GM23338 (cell line): ENCODE measurements at regions not wholly inside any gene's neighbourhood (a gene's known extent, or its start where the extent isn't known, plus 50 kb on each side); places are given as distances from the start of the nearest gene placed in this dataset.
"Not testable (repeated sequence)": the region's sequence is repeated elsewhere in the genome, so short reads cannot be mapped to it uniquely, and the experiment has no call there.

Source experiments
- ATAC-seq: fragments of 200-7000 bp; cut with Tn5 transposase; 3 replicates; pipeline ENCODE4 v1.9.1; 2020
- DNase-seq: peaks from one replicate; pipeline ENCODE4 v3.0.0-alpha.2; 2015; ENCODE audit warnings: low spot score
- H2AFZ ChIP-seq: fragments of 200-600 bp; sonication (generic); 2 replicates; pipeline ENCODE4 v1.8.0; 2016; ENCODE audit warnings: antibody characterized with exemption, mild to moderate bottlenecking, moderate library complexity
- H3F3A ChIP-seq: fragments of 200-600 bp; sonication (generic); replicated peaks from 2 replicates; pipeline ENCODE4 v1.8.0; 2017; ENCODE audit warnings: antibody characterized with exemption, mixed run types, low read depth
- H3K27ac ChIP-seq: fragments of 200-600 bp; sonication (generic); 2 replicates; pipeline ENCODE4 v1.6.1; 2016; ENCODE audit warnings: low read depth
- H3K27me3 ChIP-seq: fragments of 200-600 bp; sonication (generic); 2 replicates; pipeline ENCODE4 v1.8.0; 2016; ENCODE audit warnings: mild to moderate bottlenecking, mixed run types, moderate library complexity; ENCODE audit not compliant: insufficient read depth
- H3K36me3 ChIP-seq: fragments of 200-600 bp; sonication (generic); 2 replicates; pipeline ENCODE4 v1.8.0; 2016; ENCODE audit warnings: mild to moderate bottlenecking; ENCODE audit not compliant: insufficient read depth
- H3K4me1 ChIP-seq: fragments of 200-600 bp; sonication (generic); 2 replicates; pipeline ENCODE4 v1.8.0; 2016; ENCODE audit warnings: mild to moderate bottlenecking, moderate library complexity; ENCODE audit not compliant: insufficient read depth
- H3K4me2 ChIP-seq: fragments of 200-600 bp; sonication (generic); 2 replicates; pipeline ENCODE4 v1.7.1; 2017; ENCODE audit warnings: mixed run types
- H3K4me3 ChIP-seq: fragments of 200-600 bp; sonication (generic); 2 replicates; pipeline ENCODE4 v1.6.1; 2016; ENCODE audit warnings: mixed run types
- H3K79me2 ChIP-seq: fragments of 200-600 bp; sonication (generic); replicated peaks from 2 replicates; pipeline ENCODE4 v1.8.0; 2017; ENCODE audit warnings: mild to moderate bottlenecking; ENCODE audit not compliant: insufficient read depth
- H3K9me2 ChIP-seq: fragments of 200-600 bp; sonication (generic); 2 replicates; pipeline ENCODE4 v1.8.0; 2017; ENCODE audit not compliant: insufficient read depth
- H4K20me1 ChIP-seq: fragments of 200-600 bp; sonication (generic); replicated peaks from 2 replicates; pipeline ENCODE4 v1.8.0; 2017; ENCODE audit warnings: mild to moderate bottlenecking; ENCODE audit not compliant: insufficient read depth
- H3K27ac Mint-ChIP-seq: 2 replicates; pipeline ENCODE4 v1.8.0; 2020; ENCODE audit warnings: inconsistent platforms, mild to moderate bottlenecking, moderate library complexity, mixed read lengths
- H3K27me3 Mint-ChIP-seq: 3 replicates; pipeline ENCODE4 v1.8.0; 2022; ENCODE audit warnings: low read depth, mild to moderate bottlenecking, moderate library complexity, mixed read lengths, inconsistent platforms; ENCODE audit not compliant: insufficient read depth, poor library complexity
- H3K36me3 Mint-ChIP-seq: 3 replicates; pipeline ENCODE4 v1.8.0; 2021; ENCODE audit warnings: low read depth, mild to moderate bottlenecking, inconsistent platforms, moderate library complexity, mixed read lengths
- H3K4me1 Mint-ChIP-seq: 3 replicates; pipeline ENCODE4 v1.8.0; 2020; ENCODE audit warnings: mild to moderate bottlenecking, inconsistent platforms, mixed read lengths
- H3K4me3 Mint-ChIP-seq: 3 replicates; pipeline ENCODE4 v1.8.0; 2021; ENCODE audit warnings: moderate library complexity, mild to moderate bottlenecking, inconsistent platforms, mixed read lengths
- H3K9me3 Mint-ChIP-seq: 3 replicates; pipeline ENCODE4 v1.8.0; 2020; ENCODE audit warnings: moderate library complexity, mild to moderate bottlenecking, inconsistent platforms, mixed read lengths
- CREB1 ChIP-seq: fragments of 250-450 bp; sonication (Bioruptor Pico); IDR thresholded peaks from 2 replicates; pipeline ENCODE4 v1.5.0; 2020; ENCODE audit warnings: low read depth, mild to moderate bottlenecking, moderate library complexity
- EZH2 ChIP-seq: fragments of 200-600 bp; sonication (generic); IDR thresholded peaks from one replicate; pipeline ENCODE4 v1.8.0; 2017; ENCODE audit warnings: antibody characterized with exemption, mild to moderate bottlenecking, low read depth; ENCODE audit not compliant: unreplicated experiment
- POLR2AphosphoS5 ChIP-seq: IDR thresholded peaks from 2 replicates; pipeline ENCODE4 v1.6.1; 2016; ENCODE audit warnings: antibody characterized with exemption, low read depth
- TF ChIP-seq, protein P1 (sequence below): fragments of 250-450 bp; sonication (Bioruptor Pico); IDR thresholded peaks from 2 replicates; pipeline ENCODE4 v1.5.0; 2020; ENCODE audit warnings: mild to moderate bottlenecking, moderate library complexity
- TF ChIP-seq, protein P2 (sequence below): IDR thresholded peaks from one replicate; pipeline ENCODE4 v1.6.1; 2018; ENCODE audit warnings: antibody characterized with exemption; ENCODE audit not compliant: unreplicated experiment
- TF ChIP-seq, protein P3 (sequence below), 2 experiments: fragments of 200-600 bp in 1 of 2; sonication (generic) in 1 of 2; conservative IDR thresholded peaks; 2 replicates each; pipeline versions ENCODE4 v1.5.1 to v1.6.1; 2016 to 2017; ENCODE audit warnings: antibody characterized with exemption in 2 of 2, low read depth in 2 of 2, mild to moderate bottlenecking in 2 of 2, moderate library complexity in 1 of 2

DNA sequence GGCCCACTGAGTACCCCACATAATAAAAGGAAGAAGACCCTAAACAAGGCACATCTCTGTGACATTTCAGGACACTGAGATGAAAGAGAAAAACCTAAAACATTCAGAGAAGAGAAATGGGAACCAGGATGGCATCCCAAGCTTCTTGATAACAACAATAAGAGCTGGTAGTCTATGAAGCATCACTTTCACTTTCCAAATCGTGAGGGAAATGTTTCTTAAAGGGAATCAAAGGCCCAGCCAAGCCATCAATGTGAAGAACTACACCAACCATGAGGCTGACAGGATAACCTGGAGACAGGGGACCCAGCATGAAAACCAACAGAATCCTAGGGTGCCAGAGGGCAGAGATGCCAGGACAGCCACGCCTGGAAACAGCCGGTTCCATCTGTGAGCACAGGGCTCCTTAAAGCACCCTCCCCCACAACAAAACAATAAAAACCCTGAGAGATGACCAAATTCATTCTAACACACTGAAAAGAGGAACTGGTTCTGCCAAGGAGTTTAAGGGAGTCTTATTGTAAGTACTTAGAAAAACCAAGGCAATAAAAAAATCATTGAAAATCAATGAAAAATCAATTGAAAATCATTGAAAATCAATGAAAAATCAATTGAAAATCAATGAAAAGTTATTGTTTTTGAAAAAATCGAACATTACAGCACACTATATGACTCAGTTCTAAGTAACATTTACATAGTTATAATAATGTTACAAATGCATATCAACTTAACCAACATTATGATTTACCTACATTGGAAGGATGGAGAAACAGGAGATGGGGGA is 141.5 kb upstream of the ERG start:
- Mint-ChIP-seq H3K4me3 (no peak overlapping the region), H3K27ac (no peak overlapping the region), H3K36me3 (peaks cover 9% of the 10 kb centered on the region; the same call in 2 of the 3 replicates), H3K9me3 (peaks cover 11% of the 10 kb centered on the region; the same call in 2 of the 3 replicates), H3K4me1 (peaks cover 34% of the 10 kb centered on the region), H3K27me3 (peaks cover 6% of the 10 kb centered on the region)
- H3K27me3 ChIP-seq, result no peaks in the 10 kb centered on the region
- no peaks in the 10 kb centered on the region for H3K36me3 ChIP-seq
- H3F3A ChIP-seq, result no peaks in the 10 kb centered on the region
- H4K20me1 ChIP-seq, result no peaks in the 10 kb centered on the region
- DNase-seq (no peak), ATAC-seq (no peak)
- H3K4me3 ChIP-seq, result no peak overlapping the region
- H3K27ac ChIP-seq, result no peak overlapping the region
- H3K4me2 ChIP-seq, result no peak overlapping the region
- no peak overlapping the region for H2AFZ ChIP-seq
- 0 out of 2 replicates have a peak, but pooled peaks cover 3% of the 10 kb centered on the region for H3K9me2 ChIP-seq
- peaks cover 25% of the 10 kb centered on the region; the same call in 1 of the 2 replicates for H3K4me1 ChIP-seq
- TF ChIP-seq EZH2, result no peak
- no peak for TF ChIP-seq CREB1
- TF ChIP-seq, protein P1, sequence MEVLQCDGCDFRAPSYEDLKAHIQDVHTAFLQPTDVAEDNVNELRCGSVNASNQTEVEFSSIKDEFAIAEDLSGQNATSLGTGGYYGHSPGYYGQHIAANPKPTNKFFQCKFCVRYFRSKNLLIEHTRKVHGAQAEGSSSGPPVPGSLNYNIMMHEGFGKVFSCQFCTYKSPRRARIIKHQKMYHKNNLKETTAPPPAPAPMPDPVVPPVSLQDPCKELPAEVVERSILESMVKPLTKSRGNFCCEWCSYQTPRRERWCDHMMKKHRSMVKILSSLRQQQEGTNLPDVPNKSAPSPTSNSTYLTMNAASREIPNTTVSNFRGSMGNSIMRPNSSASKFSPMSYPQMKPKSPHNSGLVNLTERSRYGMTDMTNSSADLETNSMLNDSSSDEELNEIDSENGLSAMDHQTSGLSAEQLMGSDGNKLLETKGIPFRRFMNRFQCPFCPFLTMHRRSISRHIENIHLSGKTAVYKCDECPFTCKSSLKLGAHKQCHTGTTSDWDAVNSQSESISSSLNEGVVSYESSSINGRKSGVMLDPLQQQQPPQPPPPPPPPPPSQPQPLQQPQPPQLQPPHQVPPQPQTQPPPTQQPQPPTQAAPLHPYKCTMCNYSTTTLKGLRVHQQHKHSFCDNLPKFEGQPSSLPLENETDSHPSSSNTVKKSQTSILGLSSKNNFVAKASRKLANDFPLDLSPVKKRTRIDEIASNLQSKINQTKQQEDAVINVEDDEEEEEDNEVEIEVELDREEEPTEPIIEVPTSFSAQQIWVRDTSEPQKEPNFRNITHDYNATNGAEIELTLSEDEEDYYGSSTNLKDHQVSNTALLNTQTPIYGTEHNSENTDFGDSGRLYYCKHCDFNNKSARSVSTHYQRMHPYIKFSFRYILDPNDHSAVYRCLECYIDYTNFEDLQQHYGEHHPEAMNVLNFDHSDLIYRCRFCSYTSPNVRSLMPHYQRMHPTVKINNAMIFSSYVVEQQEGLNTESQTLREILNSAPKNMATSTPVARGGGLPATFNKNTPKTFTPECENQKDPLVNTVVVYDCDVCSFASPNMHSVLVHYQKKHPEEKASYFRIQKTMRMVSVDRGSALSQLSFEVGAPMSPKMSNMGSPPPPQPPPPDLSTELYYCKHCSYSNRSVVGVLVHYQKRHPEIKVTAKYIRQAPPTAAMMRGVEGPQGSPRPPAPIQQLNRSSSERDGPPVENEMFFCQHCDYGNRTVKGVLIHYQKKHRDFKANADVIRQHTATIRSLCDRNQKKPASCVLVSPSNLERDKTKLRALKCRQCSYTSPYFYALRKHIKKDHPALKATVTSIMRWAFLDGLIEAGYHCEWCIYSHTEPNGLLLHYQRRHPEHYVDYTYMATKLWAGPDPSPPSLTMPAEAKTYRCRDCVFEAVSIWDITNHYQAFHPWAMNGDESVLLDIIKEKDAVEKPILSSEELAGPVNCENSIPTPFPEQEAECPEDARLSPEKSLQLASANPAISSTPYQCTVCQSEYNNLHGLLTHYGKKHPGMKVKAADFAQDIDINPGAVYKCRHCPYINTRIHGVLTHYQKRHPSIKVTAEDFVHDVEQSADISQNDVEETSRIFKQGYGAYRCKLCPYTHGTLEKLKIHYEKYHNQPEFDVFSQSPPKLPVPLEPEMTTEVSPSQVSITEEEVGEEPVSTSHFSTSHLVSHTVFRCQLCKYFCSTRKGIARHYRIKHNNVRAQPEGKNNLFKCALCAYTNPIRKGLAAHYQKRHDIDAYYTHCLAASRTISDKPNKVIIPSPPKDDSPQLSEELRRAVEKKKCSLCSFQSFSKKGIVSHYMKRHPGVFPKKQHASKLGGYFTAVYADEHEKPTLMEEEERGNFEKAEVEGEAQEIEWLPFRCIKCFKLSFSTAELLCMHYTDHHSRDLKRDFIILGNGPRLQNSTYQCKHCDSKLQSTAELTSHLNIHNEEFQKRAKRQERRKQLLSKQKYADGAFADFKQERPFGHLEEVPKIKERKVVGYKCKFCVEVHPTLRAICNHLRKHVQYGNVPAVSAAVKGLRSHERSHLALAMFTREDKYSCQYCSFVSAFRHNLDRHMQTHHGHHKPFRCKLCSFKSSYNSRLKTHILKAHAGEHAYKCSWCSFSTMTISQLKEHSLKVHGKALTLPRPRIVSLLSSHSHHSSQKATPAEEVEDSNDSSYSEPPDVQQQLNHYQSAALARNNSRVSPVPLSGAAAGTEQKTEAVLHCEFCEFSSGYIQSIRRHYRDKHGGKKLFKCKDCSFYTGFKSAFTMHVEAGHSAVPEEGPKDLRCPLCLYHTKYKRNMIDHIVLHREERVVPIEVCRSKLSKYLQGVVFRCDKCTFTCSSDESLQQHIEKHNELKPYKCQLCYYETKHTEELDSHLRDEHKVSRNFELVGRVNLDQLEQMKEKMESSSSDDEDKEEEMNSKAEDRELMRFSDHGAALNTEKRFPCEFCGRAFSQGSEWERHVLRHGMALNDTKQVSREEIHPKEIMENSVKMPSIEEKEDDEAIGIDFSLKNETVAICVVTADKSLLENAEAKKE (CRISPR knock-in tag), result no peak
- TF ChIP-seq, protein P2, sequence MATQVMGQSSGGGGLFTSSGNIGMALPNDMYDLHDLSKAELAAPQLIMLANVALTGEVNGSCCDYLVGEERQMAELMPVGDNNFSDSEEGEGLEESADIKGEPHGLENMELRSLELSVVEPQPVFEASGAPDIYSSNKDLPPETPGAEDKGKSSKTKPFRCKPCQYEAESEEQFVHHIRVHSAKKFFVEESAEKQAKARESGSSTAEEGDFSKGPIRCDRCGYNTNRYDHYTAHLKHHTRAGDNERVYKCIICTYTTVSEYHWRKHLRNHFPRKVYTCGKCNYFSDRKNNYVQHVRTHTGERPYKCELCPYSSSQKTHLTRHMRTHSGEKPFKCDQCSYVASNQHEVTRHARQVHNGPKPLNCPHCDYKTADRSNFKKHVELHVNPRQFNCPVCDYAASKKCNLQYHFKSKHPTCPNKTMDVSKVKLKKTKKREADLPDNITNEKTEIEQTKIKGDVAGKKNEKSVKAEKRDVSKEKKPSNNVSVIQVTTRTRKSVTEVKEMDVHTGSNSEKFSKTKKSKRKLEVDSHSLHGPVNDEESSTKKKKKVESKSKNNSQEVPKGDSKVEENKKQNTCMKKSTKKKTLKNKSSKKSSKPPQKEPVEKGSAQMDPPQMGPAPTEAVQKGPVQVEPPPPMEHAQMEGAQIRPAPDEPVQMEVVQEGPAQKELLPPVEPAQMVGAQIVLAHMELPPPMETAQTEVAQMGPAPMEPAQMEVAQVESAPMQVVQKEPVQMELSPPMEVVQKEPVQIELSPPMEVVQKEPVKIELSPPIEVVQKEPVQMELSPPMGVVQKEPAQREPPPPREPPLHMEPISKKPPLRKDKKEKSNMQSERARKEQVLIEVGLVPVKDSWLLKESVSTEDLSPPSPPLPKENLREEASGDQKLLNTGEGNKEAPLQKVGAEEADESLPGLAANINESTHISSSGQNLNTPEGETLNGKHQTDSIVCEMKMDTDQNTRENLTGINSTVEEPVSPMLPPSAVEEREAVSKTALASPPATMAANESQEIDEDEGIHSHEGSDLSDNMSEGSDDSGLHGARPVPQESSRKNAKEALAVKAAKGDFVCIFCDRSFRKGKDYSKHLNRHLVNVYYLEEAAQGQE, result no peak
- TF ChIP-seq POLR2AphosphoS5, result no peak
- TF ChIP-seq, protein P3, sequence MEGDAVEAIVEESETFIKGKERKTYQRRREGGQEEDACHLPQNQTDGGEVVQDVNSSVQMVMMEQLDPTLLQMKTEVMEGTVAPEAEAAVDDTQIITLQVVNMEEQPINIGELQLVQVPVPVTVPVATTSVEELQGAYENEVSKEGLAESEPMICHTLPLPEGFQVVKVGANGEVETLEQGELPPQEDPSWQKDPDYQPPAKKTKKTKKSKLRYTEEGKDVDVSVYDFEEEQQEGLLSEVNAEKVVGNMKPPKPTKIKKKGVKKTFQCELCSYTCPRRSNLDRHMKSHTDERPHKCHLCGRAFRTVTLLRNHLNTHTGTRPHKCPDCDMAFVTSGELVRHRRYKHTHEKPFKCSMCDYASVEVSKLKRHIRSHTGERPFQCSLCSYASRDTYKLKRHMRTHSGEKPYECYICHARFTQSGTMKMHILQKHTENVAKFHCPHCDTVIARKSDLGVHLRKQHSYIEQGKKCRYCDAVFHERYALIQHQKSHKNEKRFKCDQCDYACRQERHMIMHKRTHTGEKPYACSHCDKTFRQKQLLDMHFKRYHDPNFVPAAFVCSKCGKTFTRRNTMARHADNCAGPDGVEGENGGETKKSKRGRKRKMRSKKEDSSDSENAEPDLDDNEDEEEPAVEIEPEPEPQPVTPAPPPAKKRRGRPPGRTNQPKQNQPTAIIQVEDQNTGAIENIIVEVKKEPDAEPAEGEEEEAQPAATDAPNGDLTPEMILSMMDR (conservative IDR thresholded peaks at IDR 0.05; ENCODE audit: low read depth in 2 of 2), result no peak
- no peaks in the 10 kb centered on the region for H3K79me2 ChIP-seq

DNA sequence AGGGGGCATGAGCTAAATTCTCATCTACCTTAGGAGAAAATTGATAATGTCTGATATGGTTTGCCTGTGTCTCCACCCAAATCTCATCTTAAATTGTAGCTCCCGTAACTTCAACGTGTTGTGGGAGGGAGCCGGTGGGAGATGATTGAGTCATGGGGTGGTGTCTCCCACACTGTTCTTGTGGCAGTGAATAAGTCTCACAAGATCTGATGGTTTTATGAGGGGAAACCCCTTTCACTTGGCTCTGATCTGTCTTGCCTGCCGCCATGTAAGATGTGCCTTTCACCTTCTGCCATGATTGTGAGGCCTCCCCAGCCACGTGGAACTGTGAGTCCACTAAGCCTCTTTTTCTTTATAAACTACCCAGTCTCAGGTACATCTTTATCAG is 142.1 kb upstream of the ERG start:
- H2AFZ ChIP-seq, H3K27ac ChIP-seq, H3K9me2 ChIP-seq, H4K20me1 ChIP-seq, H3K4me3 Mint-ChIP-seq, H3F3A ChIP-seq, DNase-seq, H3K27me3 Mint-ChIP-seq, H3K4me3 ChIP-seq, H3K27me3 ChIP-seq, ATAC-seq, H3K36me3 Mint-ChIP-seq, H3K36me3 ChIP-seq, H3K4me2 ChIP-seq, H3K79me2 ChIP-seq, H3K27ac Mint-ChIP-seq: not testable (repeated sequence)
- peaks cover 11% of the 10 kb centered on the region; the same call in 2 of the 3 replicates for H3K9me3 Mint-ChIP-seq
- peaks cover 25% of the 10 kb centered on the region; the same call in 1 of the 2 replicates for H3K4me1 ChIP-seq
- peaks cover 35% of the 10 kb centered on the region for H3K4me1 Mint-ChIP-seq
